ENCODE measurements at regions not wholly inside any gene's neighbourhood (a gene's known extent, or its start where the extent isn't known, plus 50 kb on each side); places are given as distances from the start of the nearest gene placed in this dataset.

DNA sequence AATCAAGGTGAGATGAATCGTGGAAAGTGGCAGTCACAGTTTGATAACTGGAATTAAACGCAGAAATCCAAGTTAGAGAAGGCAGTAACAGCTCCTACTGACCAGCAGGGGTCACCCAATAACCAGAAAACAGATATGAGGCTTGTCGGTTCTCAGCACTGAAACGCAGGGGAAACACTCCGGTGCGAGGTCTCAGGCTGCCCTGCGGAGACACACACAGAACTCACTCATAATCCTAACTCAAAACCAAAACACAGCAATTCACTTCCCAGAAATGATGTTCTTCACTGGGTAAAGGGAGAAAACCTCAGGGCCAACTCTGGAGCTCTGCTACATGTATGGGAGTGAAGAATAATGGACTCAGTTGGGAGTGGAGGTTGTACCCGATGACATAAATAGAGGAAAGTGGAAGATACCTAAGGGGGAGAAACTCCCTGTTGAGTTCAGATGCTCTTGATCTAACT, 384.4 kb downstream of the RAPGEF2 start:
- WGBS, 2 experiments (ENCODE audit: extremely low coverage in 1 of 2, insufficient coverage in 1 of 2, insufficient read length in 1 of 2, insufficient replicate concordance in 2 of 2, low coverage in 1 of 2, low lambda C conversion rate in 2 of 2, missing lambda C conversion rate in 1 of 2), result 29% methylated on average over 8 of the region's 8 CpGs; no CpG with 5 or more reads in 1 of the 2 experiments
- Histone ChIP-seq H3K4me1 (replicated peaks in 1 of 4; ENCODE audit: control insufficient read depth in 3 of 4, insufficient read depth in 4 of 4, low read length in 3 of 4) (no peaks in the 10 kb centered on the region), H2AK5ac (ENCODE audit: low read depth, low read length) (no peak overlapping the region), H2BK5ac (ENCODE audit: low read depth, low read length) (no peak overlapping the region), H4K5ac (ENCODE audit: insufficient read length, low read depth, low read length) (no peak overlapping the region), H2BK20ac (ENCODE audit: low read length) (no peak overlapping the region), H2BK120ac (replicated peaks; ENCODE audit: low read depth, low read length) (no peak overlapping the region), H3K23me2 (ENCODE audit: low read depth, low read length) (no peaks in the 10 kb centered on the region; the same call in 1 of the 2 replicates), H3K79me1 (ENCODE audit: low read depth, low read length) (no peaks in the 10 kb centered on the region), H3K56ac (replicated peaks; ENCODE audit: insufficient read length, low read depth, low read length) (no peak overlapping the region), H3K9ac (replicated peaks in 1 of 4; ENCODE audit: extremely low read depth in 1 of 4, low read depth in 3 of 4, low read length in 3 of 4) (no peak overlapping the region), H3K14ac (ENCODE audit: insufficient read length) (no peak overlapping the region), H3K27me3 (replicated peaks in 1 of 4; ENCODE audit: control insufficient read depth in 3 of 4, extremely low read depth in 1 of 4, insufficient read depth in 3 of 4, low read length in 3 of 4) (no peaks in the 10 kb centered on the region), H2BK15ac (ENCODE audit: low read length) (no peak overlapping the region), H3K36me3 (ENCODE audit: control insufficient read depth in 2 of 4, insufficient read depth in 4 of 4, low read length in 3 of 4) (no peaks in the 10 kb centered on the region; a peak in 1 of 8 replicates), H3K4me3 (ENCODE audit: extremely low read depth in 1 of 4, insufficient read depth in 2 of 4, low read depth in 3 of 4, low read length in 4 of 4) (no peak overlapping the region; a peak in 1 of 8 replicates), H3K18ac (ENCODE audit: extremely low read depth, low read length) (no peak overlapping the region), H4K91ac (replicated peaks; ENCODE audit: insufficient read length, low read length) (no peak overlapping the region), H3K4me2 (ENCODE audit: insufficient read depth in 1 of 2, low read depth in 2 of 2, low read length in 2 of 2) (peak overlapping the region in 1 of 2 experiments; percentile 32; a peak in 2 of 4 replicates), H3K79me2 (ENCODE audit: control insufficient read depth in 1 of 2, insufficient read depth in 2 of 2, low read length in 2 of 2) (no peaks in the 10 kb centered on the region), H2AFZ (ENCODE audit: low read length) (peak overlapping the region; percentile 91), H3K4ac (replicated peaks; ENCODE audit: insufficient read length, low read depth, low read length) (no peak overlapping the region), H3K9me3 (ENCODE audit: insufficient read depth in 2 of 2, low read depth in 1 of 2, low read length in 1 of 2) (peaks cover 18 to 19% of the 10 kb centered on the region in 2 experiments), H3K23ac (ENCODE audit: insufficient read length) (no peak overlapping the region), H4K20me1 (replicated peaks in 1 of 2; ENCODE audit: control insufficient read depth in 1 of 2, insufficient read depth in 2 of 2, low read length in 2 of 2) (no peaks in the 10 kb centered on the region), H4K8ac (ENCODE audit: extremely low read depth, insufficient read depth, low read length) (no peak overlapping the region), H3K27ac (ENCODE audit: low read depth, low read length) (no peak overlapping the region), H2BK12ac (ENCODE audit: low read depth, low read length) (no peak overlapping the region)
- ChIA-PET CTCF (ENCODE audit: partially characterized antibody) (interaction anchor here (0.6 to 2.3 kb wide), 23 partner anchors 8 to 1721 kb away, joined by 3 to 9 read pairs (median 4); no protein-coding TSS in a partner anchor), POLR2A (ENCODE audit: partially characterized antibody) (no interaction called here)
- DNase-seq (ENCODE audit: low read depth in 1 of 2, low spot score in 2 of 2) (peak; percentile 21 to 63), FAIRE-seq (peak; percentile 100)
- no peak for TF ChIP-seq CHD2 (IDR thresholded peaks at IDR 0.05; ENCODE audit: low read length)
- TF ChIP-seq KDM4A (IDR thresholded peaks at IDR 0.05; ENCODE audit: low read depth, low read length, severe bottlenecking), result no peak
- TF ChIP-seq RAD21 (IDR thresholded peaks at IDR 0.05 in 1 of 2, conservative IDR thresholded peaks at IDR 0.05 in 1 of 2; ENCODE audit: low read depth in 2 of 2, low read length in 2 of 2), result peak; percentile 97 to 99
- TF ChIP-seq KDM1A (IDR thresholded peaks at IDR 0.05; ENCODE audit: borderline replicate concordance, low read length), result no peak
- TF ChIP-seq NRF1 (IDR thresholded peaks at IDR 0.05; ENCODE audit: low read depth, low read length), result no peak
- TF ChIP-seq, protein P1, sequence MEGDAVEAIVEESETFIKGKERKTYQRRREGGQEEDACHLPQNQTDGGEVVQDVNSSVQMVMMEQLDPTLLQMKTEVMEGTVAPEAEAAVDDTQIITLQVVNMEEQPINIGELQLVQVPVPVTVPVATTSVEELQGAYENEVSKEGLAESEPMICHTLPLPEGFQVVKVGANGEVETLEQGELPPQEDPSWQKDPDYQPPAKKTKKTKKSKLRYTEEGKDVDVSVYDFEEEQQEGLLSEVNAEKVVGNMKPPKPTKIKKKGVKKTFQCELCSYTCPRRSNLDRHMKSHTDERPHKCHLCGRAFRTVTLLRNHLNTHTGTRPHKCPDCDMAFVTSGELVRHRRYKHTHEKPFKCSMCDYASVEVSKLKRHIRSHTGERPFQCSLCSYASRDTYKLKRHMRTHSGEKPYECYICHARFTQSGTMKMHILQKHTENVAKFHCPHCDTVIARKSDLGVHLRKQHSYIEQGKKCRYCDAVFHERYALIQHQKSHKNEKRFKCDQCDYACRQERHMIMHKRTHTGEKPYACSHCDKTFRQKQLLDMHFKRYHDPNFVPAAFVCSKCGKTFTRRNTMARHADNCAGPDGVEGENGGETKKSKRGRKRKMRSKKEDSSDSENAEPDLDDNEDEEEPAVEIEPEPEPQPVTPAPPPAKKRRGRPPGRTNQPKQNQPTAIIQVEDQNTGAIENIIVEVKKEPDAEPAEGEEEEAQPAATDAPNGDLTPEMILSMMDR (IDR thresholded peaks at IDR 0.05; ENCODE audit: control extremely low read depth in 1 of 3, insufficient read depth in 1 of 3, low read depth in 1 of 3, low read length in 3 of 3), result peak; percentile 22 to 83 (median 74)
- no peak for TF ChIP-seq HDAC6 (IDR thresholded peaks at IDR 0.05; ENCODE audit: low read depth, low read length)
- no peak for TF ChIP-seq SIRT6 (IDR thresholded peaks at IDR 0.05; ENCODE audit: low read length)
- no peak for TF ChIP-seq YY1 (IDR thresholded peaks at IDR 0.05; ENCODE audit: low read depth, low read length)
- no peak for TF ChIP-seq BACH1 (IDR thresholded peaks at IDR 0.05; ENCODE audit: low read length)

Data from H1 (cell line).